CD8-positive, alpha-beta memory T cell (primary cell): ENCODE measurements at regions not wholly inside any gene's neighbourhood (a gene's known extent, or its start where the extent isn't known, plus 50 kb on each side); places are given as distances from the start of the nearest gene placed in this dataset.

Experiments used
- CTCF ChIA-PET: fragments of 350-600 bp; sonication (Branson Sonifier 250); formaldehyde crosslinking; loops from one replicate; lab custom pipeline; 2021; ENCODE audit warnings: antibody characterized with exemption; lab: Charles Lee
- POLR2A ChIA-PET: fragments of 350-600 bp; sonication (Branson Sonifier 250); formaldehyde crosslinking; loops from one replicate; lab custom pipeline; 2021; ENCODE audit warnings: antibody characterized with exemption; lab: Charles Lee
- DNase-seq, 5 donors: peaks; one replicate each; pipeline versions ENCODE4 v3.0.0 to v3.0.0-alpha.2; 2020 to 2022; ENCODE audit warnings: mixed read lengths in 1 of 5
- H3K27ac ChIP-seq: one replicate; pipeline ENCODE4 v1.7.0; 2013; ENCODE audit warnings: low read depth, mild to moderate bottlenecking, low read length, moderate library complexity
- H3K27me3 ChIP-seq: 2 replicates; pipeline ENCODE4 v1.7.0; 2013; ENCODE audit warnings: low read length, mild to moderate bottlenecking; ENCODE audit not compliant: insufficient read depth, poor library complexity, severe bottlenecking
- H3K36me3 ChIP-seq: 2 replicates; pipeline ENCODE4 v1.7.0; 2013; ENCODE audit warnings: mild to moderate bottlenecking, low read length, moderate library complexity; ENCODE audit not compliant: insufficient read depth
- H3K4me1 ChIP-seq: 2 replicates; pipeline ENCODE4 v1.7.0; 2013; ENCODE audit warnings: mild to moderate bottlenecking, low read length, moderate library complexity; ENCODE audit not compliant: insufficient read depth
- H3K4me3 ChIP-seq: 2 replicates; pipeline ENCODE4 v1.7.0; 2013; ENCODE audit warnings: mild to moderate bottlenecking, low read length
- H3K9me3 ChIP-seq: 2 replicates; pipeline ENCODE4 v1.7.0; 2013; ENCODE audit warnings: mild to moderate bottlenecking, low read length
- H3K27ac Mint-ChIP-seq, 8 donors: one replicate each; pipeline ENCODE4 v1.8.0; 2020 to 2021; ENCODE audit warnings: mixed read lengths in 8 of 8, mild to moderate bottlenecking in 6 of 8, inconsistent platforms in 3 of 8, moderate library complexity in 3 of 8
- H3K27me3 Mint-ChIP-seq, 2 donors: one replicate each; pipeline ENCODE4 v1.8.0; 2020 to 2021; ENCODE audit warnings: mixed read lengths in 2 of 2, mild to moderate bottlenecking in 1 of 2, moderate library complexity in 1 of 2
- H3K36me3 Mint-ChIP-seq, 3 donors: one replicate each; pipeline ENCODE4 v1.8.0; 2020 to 2021; ENCODE audit warnings: mixed read lengths in 3 of 3, inconsistent platforms in 1 of 3, mild to moderate bottlenecking in 1 of 3
- H3K4me1 Mint-ChIP-seq, 3 donors: one replicate each; pipeline ENCODE4 v1.8.0; 2020 to 2021; ENCODE audit warnings: mixed read lengths in 3 of 3, inconsistent platforms in 1 of 3, mild to moderate bottlenecking in 1 of 3
- H3K4me3 Mint-ChIP-seq, 7 donors: one replicate each; pipeline ENCODE4 v1.8.0; 2020 to 2021; ENCODE audit warnings: mixed read lengths in 7 of 7, mild to moderate bottlenecking in 6 of 7, moderate library complexity in 4 of 7, inconsistent platforms in 2 of 7
- H3K9me3 Mint-ChIP-seq, 5 donors: one replicate each; pipeline ENCODE4 v1.8.0; 2020 to 2022; ENCODE audit warnings: mixed read lengths in 5 of 5, mild to moderate bottlenecking in 3 of 5, moderate library complexity in 2 of 5, inconsistent platforms in 1 of 5

- Histone ChIP-seq H3K27ac (no peak overlapping the region), H3K4me1 (no peaks in the 10 kb centered on the region), H3K36me3 (no peaks in the 10 kb centered on the region), H3K27me3 (no peaks in the 10 kb centered on the region), H3K4me3 (no peak overlapping the region), H3K9me3 (no peaks in the 10 kb centered on the region)
- Mint-ChIP-seq H3K36me3 (no peaks in the 10 kb centered on the region), H3K4me3 (no peak overlapping the region), H3K9me3 (peaks cover 0 to 3% (median 0%) of the 10 kb centered on the region in 5 donors), H3K27ac (no peak overlapping the region), H3K27me3 (no peaks in the 10 kb centered on the region), H3K4me1 (no peaks in the 10 kb centered on the region)
- ChIA-PET POLR2A (no interaction called here), CTCF (no interaction called here)
- no peak for DNase-seq
Observed at GRCh38 chr6:113127786-113128419, 729.2 kb upstream of the MARCKS start.

- Mint-ChIP-seq H3K4me1 (no peaks in the 10 kb centered on the region), H3K9me3 (peaks cover 0 to 3% (median 0%) of the 10 kb centered on the region in 5 donors), H3K27ac (no peak overlapping the region), H3K4me3 (no peak overlapping the region), H3K36me3 (no peaks in the 10 kb centered on the region), H3K27me3 (no peaks in the 10 kb centered on the region)
- H3K27ac ChIP-seq: no peak overlapping the region
- no peak overlapping the region for H3K4me3 ChIP-seq
- H3K27me3 ChIP-seq: no peaks in the 10 kb centered on the region
- H3K9me3 ChIP-seq: no peaks in the 10 kb centered on the region
- H3K4me1 ChIP-seq: no peaks in the 10 kb centered on the region
- DNase-seq: no peak
- POLR2A ChIA-PET: no interaction called here
- CTCF ChIA-PET: no interaction called here
- H3K36me3 ChIP-seq: no peaks in the 10 kb centered on the region
Observed at GRCh38 chr6:113128661-113129060, 728.5 kb upstream of the MARCKS start.

GRCh38 chr6:113129991-113130390 lies 727.2 kb upstream of the MARCKS start:
- no peak for DNase-seq
- Histone ChIP-seq H3K27me3 (no peaks in the 10 kb centered on the region), H3K4me3 (no peak overlapping the region), H3K27ac (no peak overlapping the region), H3K9me3 (no peaks in the 10 kb centered on the region), H3K36me3 (no peaks in the 10 kb centered on the region), H3K4me1 (no peaks in the 10 kb centered on the region)
- Mint-ChIP-seq H3K36me3 (no peaks in the 10 kb centered on the region), H3K4me1 (no peaks in the 10 kb centered on the region), H3K4me3 (no peak overlapping the region), H3K27ac (no peak overlapping the region), H3K9me3 (peaks cover 0 to 6% (median 2%) of the 10 kb centered on the region in 5 donors), H3K27me3 (no peaks in the 10 kb centered on the region)
- ChIA-PET POLR2A (no interaction called here), CTCF (no interaction called here)

- Mint-ChIP-seq H3K36me3 (no peaks in the 10 kb centered on the region), H3K9me3 (peaks cover 0 to 12% (median 4%) of the 10 kb centered on the region in 5 donors), H3K4me1 (no peaks in the 10 kb centered on the region), H3K27me3 (no peaks in the 10 kb centered on the region), H3K4me3 (no peak overlapping the region), H3K27ac (no peak overlapping the region)
- Histone ChIP-seq H3K27me3 (no peaks in the 10 kb centered on the region), H3K27ac (no peak overlapping the region), H3K9me3 (no peaks in the 10 kb centered on the region), H3K4me1 (no peaks in the 10 kb centered on the region), H3K4me3 (no peak overlapping the region), H3K36me3 (no peaks in the 10 kb centered on the region)
- ChIA-PET CTCF (no interaction called here), POLR2A (no interaction called here)
- no peak for DNase-seq
Observed at GRCh38 chr6:113137426-113137825, 719.7 kb upstream of the MARCKS start.

GRCh38 chr6:113140721-113141120 lies 716.4 kb upstream of the MARCKS start:
- Histone ChIP-seq H3K4me3 (no peak overlapping the region), H3K27ac (no peak overlapping the region), H3K36me3 (no peaks in the 10 kb centered on the region), H3K27me3 (no peaks in the 10 kb centered on the region), H3K4me1 (no peaks in the 10 kb centered on the region), H3K9me3 (no peaks in the 10 kb centered on the region)
- Mint-ChIP-seq H3K27ac (no peak overlapping the region), H3K4me3 (no peak overlapping the region), H3K4me1 (no peaks in the 10 kb centered on the region), H3K36me3 (no peaks in the 10 kb centered on the region), H3K27me3 (no peaks in the 10 kb centered on the region), H3K9me3 (peaks cover 2 to 12% (median 2%) of the 10 kb centered on the region in 5 donors)
- no peak for DNase-seq
- ChIA-PET POLR2A (no interaction called here), CTCF (no interaction called here)

GRCh38 chr6:113141901-113142300 lies 715.2 kb upstream of the MARCKS start:
- Mint-ChIP-seq H3K4me3 (no peak overlapping the region), H3K36me3 (no peaks in the 10 kb centered on the region), H3K4me1 (no peaks in the 10 kb centered on the region), H3K9me3 (peaks cover 2 to 12% (median 3%) of the 10 kb centered on the region in 5 donors), H3K27me3 (no peaks in the 10 kb centered on the region), H3K27ac (no peak overlapping the region)
- no peak for DNase-seq
- ChIA-PET POLR2A (no interaction called here), CTCF (no interaction called here)
- Histone ChIP-seq H3K4me3 (no peak overlapping the region), H3K36me3 (no peaks in the 10 kb centered on the region), H3K4me1 (no peaks in the 10 kb centered on the region), H3K27me3 (no peaks in the 10 kb centered on the region), H3K27ac (no peak overlapping the region), H3K9me3 (no peaks in the 10 kb centered on the region)

GRCh38 chr6:113142671-113143174 lies 714.4 kb upstream of the MARCKS start:
- DNase-seq: no peak
- POLR2A ChIA-PET: no interaction called here
- Histone ChIP-seq H3K4me3 (no peak overlapping the region), H3K27ac (no peak overlapping the region), H3K4me1 (no peaks in the 10 kb centered on the region), H3K9me3 (no peaks in the 10 kb centered on the region), H3K36me3 (no peaks in the 10 kb centered on the region), H3K27me3 (no peaks in the 10 kb centered on the region)
- Mint-ChIP-seq H3K4me3 (no peak overlapping the region), H3K9me3 (peaks cover 2 to 12% (median 3%) of the 10 kb centered on the region in 5 donors), H3K27ac (no peak overlapping the region), H3K27me3 (no peaks in the 10 kb centered on the region), H3K36me3 (no peaks in the 10 kb centered on the region), H3K4me1 (no peaks in the 10 kb centered on the region)
- CTCF ChIA-PET: no interaction called here

GRCh38 chr6:113143206-113143605 lies 713.9 kb upstream of the MARCKS start:
- H3K4me1 Mint-ChIP-seq: no peaks in the 10 kb centered on the region
- H3K4me3 ChIP-seq: no peak overlapping the region
- no peaks in the 10 kb centered on the region for H3K4me1 ChIP-seq
- no peak overlapping the region for H3K27ac ChIP-seq
- H3K27ac Mint-ChIP-seq: no peak overlapping the region
- H3K36me3 Mint-ChIP-seq: no peaks in the 10 kb centered on the region
- H3K4me3 Mint-ChIP-seq: no peak overlapping the region
- no peaks in the 10 kb centered on the region for H3K27me3 Mint-ChIP-seq
- no peaks in the 10 kb centered on the region for H3K27me3 ChIP-seq
- H3K9me3 Mint-ChIP-seq: peaks cover 2 to 12% (median 3%) of the 10 kb centered on the region in 5 donors
- no peaks in the 10 kb centered on the region for H3K9me3 ChIP-seq
- ChIA-PET CTCF (no interaction called here), POLR2A (no interaction called here)
- no peak for DNase-seq
- H3K36me3 ChIP-seq: no peaks in the 10 kb centered on the region
